ENCODE measurements at regions not wholly inside any gene's neighbourhood (a gene's known extent, or its start where the extent isn't known, plus 50 kb on each side); places are given as distances from the start of the nearest gene placed in this dataset.

DNA sequence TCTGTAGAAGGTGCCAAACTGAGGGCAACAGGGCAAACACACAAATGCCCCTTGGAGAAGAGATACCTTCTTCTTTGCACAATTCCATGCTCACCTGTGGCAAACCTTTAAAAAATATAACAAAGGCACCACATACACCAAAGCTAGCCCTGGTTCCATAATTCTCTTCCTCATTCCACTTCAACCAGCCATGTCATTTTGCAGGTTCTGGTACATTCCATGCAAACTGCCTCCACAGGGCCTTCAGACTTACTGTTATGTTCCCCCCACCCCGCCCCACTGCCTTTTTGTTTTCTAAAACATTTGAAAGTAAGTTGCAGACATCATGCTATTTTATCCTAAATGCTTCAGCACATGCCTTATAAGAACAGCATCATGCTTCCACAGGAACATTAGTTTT lies 269.0 kb downstream of the NSUN3 start:
- TF ChIP-seq CTCF (IDR thresholded peaks at IDR 0.05; ENCODE audit: insufficient read depth, low read length, poor library complexity, severe bottlenecking) (no peak), EZH2phosphoT487 (conservative IDR thresholded peaks at IDR 0.05; ENCODE audit: low read length) (no peak)
